HG03064 (cell line): ENCODE measurements at regions not wholly inside any gene's neighbourhood (a gene's known extent, or its start where the extent isn't known, plus 50 kb on each side); places are given as distances from the start of the nearest gene placed in this dataset.

Experiments
- ATAC-seq: cut with Tn5 transposase; IDR thresholded peaks from one replicate; pipeline ENCODE4 v1.9.1; 2021; ENCODE audit warnings: low read depth; ENCODE audit not compliant: unreplicated experiment

DNA sequence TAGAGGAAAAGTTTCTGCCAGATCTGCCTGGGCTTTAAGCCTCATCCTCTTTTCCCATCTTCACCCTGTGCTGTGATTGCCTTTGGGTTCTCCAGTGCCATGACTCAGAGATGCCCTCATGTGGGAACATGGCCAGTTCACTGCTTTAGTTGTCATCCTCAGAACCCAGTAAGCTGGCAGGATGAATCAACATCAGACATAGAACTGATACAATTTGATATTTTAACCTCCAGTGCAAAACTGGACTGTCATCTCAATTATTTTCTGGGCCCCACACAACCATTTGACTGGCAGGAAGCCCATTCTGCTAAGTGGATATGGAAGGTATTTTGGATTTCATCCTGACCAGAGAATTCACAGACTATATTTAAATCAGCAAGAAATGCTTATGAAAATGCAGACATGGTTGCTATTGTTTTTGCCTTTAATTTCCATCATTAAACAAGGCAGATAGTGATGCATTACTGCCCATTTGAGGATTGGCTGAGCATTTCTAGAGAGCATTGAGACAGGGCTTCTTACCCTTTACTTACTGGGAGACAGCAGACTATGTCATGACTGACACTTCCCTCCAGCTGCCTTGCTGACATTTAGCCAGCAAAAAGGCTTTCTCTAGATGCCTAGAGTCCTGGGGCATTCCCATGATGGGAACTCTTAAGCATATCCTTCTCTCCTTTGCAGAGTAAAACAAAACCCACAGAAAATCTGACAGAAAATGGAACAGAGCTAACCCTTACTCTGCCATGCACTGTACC lies 327.1 kb upstream of the MTNR1B start:
- no peak for ATAC-seq

DNA sequence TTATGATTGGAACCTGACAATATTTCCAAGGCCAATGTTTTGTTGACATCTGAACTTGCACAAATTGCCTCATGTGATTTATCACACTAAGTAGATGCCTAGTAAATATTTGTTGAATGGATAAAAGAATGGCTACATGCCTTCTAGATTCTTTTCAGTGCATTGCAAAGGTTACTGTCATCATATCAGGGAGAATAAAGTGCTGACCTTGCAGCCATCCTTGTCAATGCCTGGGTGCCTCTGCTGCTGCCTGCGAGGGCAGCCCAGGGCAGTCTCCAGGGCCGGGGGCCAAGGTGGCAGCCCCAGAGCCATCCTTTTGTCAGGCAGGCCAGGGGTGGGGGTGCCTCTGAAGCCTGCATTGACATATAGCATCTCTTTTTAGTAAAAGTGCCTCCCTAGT lies 325.6 kb upstream of the MTNR1B start:
- no peak for ATAC-seq

DNA sequence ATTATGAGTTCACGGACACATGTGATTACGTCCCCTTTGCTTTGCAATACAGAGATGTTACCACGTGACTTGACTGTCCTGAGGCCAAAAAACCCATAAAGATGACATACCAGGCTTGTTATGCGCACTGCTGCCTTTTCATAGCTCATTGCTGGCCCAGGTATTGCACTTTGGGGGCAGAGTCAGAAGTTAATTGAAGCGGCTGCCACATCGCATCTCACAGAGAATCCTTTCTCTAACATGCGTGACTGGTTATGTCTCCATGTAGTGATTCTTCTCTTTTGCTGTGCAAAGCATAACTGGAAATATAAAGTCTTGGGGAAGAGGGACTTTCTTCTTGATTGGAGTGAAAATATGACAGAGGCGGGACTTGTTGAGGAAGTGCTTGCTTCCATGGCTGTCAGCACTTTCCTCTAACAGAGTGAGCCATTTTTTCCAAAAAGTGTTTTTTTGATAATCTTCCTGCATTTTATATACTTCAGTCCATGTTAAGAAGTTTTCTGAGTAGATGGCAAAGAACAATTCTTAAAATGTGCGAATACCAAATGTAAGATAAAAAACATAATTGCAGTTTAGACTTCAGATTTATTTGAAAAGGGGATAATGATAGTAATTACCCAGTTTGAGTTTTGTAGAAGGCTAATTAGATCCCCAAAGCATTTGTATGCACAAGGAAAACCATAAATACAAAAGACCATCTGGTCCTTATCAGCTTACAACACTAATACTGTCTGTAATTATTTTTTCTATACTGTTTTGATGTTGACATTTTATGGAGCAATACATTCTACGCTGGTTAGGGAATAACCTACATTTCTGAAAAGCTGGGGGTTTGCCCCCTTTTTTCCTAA lies 324.6 kb upstream of the MTNR1B start:
- ATAC-seq: no peak

GRCh38 chr11:92651159-92651558 lies 318.3 kb upstream of the MTNR1B start:
- ATAC-seq: no peak

- ATAC-seq: no peak
Observed at GRCh38 chr11:92653454-92653853, 316.0 kb upstream of the MTNR1B start.

DNA sequence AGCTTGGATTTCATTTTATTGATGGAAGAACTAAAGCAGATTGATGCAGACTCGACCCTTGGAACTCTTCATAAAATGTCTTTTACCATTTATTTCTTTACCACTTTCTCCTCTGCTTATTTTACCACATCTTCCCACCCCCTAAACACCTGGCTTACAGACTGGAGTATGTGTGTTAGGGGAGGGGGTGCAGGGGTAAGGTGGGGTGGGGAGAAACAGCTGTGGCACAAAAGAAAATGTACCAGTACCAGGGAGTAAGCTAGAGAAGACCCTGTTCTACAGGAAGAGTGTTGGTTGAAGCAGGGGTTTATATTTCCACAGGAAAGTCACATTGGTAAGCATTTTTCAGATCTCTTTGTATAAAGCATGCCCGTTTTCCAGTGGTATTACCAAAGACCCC lies 312.7 kb upstream of the MTNR1B start:
- no peak for ATAC-seq

GRCh38 chr11:92657226-92657625 lies 312.2 kb upstream of the MTNR1B start:
- ATAC-seq: no peak

DNA sequence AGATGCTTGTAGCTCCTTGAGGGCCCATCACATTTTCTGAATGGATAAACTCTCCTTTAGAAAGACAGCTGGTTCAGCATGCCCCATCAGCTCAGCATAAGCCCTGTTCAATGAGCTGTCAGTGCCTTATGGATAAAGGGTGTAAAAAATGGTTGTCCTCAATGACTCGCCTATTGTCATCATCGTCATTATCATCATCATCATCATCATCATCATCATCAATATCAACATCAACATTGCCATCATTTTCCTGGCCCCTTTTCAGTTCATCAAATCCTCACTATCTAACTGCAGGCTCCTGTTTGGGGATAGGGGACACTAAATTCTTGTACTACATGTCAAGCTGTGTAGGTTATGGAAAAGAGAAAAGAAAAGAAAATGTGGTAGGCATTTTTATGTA lies 310.7 kb upstream of the MTNR1B start:
- ATAC-seq: no peak

DNA sequence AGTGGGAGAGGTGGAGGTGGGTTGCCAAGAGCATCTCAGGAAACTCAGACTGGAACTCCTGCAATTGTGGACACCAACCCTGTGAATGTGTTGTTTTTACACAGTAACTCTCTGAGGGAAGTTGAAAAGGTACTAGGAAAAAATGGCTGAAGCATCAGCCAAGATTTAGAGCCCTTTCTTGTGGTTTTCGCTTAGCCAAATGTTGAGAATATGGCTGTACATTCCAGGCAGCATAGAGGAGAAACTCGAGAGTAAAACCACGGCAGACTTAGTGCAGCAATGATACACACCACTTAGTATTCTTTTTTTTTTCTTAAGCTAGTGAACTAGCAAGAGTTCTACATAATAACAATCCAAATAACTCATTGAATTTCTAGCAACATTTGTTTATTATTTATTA lies 309.7 kb upstream of the MTNR1B start:
- no peak for ATAC-seq

DNA sequence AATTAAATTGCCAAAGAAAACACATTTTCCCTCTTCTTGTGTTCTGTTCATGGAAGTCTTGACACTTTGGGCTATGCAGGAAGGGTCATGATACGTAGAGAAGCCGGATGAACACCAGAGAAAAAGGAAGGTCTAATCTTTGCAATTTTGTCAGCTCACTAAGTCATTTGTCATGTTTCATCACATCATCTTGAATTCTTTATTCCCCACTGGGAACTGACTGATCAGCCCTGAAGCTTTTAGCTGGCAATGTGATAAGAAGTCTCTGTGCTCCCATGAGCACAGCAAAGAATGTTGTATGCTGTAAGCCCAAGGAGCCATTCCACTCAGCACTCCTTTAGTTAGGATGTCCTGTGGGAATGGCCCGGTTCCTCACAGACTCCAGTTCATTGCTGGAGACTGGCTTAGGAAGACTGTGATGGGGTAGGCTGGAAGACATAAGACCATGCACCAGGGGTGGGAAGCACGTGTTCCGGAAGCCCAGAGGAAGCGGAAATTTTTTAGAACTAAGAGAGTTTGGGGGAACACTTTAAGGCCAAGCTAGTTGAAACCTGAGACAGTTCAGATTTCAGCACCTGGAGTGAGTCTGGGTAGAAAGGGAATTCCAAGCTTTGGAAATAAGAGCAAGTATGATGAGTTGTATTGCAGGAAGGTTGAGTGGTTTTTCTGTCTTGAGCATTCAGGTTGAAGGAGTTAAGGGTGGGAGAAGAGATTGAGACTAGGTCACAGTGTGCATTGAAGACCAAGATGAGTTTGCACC lies 306.7 kb upstream of the MTNR1B start:
- ATAC-seq: no peak

GRCh38 chr11:92663539-92663938 lies 305.9 kb upstream of the MTNR1B start:
- ATAC-seq: no peak

GRCh38 chr11:92667486-92668152 lies 301.8 kb upstream of the MTNR1B start:
- no peak for ATAC-seq

- ATAC-seq: no peak
Observed at GRCh38 chr11:92670308-92670890, 299.1 kb upstream of the MTNR1B start.

- no peak for ATAC-seq
Observed at GRCh38 chr11:92671081-92671480, 298.4 kb upstream of the MTNR1B start.

DNA sequence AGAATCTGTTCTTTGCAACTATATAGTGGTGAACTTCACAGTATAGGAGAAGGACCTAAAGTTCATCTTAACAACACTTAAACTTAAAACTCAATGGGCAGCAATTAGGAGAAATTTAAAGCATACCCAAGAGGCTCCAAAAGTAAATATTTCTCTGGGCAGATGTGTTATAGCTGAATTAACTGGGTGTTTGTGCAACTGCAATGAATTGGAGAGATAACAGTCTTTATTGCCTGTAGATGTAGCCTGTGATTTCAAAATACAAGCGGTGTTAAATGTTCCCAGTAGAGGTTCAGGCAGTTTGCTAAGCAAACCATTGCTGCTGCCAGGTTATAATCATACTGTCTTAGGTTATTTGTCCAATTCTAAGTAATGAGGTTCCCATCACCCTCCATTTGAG lies 294.1 kb upstream of the MTNR1B start:
- no peak for ATAC-seq

DNA sequence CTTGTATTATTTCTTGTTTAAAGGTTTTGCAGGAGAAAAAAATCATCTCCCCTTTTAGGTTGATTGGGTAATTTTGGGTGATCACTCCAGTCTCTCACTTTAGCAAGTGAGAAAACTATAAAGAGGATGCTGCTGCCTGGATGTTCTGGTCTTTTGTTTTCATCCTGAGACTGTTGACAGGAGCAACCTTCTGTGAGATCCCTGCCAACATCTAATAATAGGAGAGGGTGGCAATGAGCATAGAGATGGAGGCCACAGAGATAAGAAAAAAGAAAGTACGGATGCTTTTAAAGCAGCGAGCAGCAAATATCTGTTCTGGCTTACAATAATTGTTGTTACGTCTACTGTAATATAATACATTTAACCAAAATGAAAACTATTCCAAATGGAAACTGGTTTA lies 293.6 kb upstream of the MTNR1B start:
- ATAC-seq: no peak

- no peak for ATAC-seq
Observed at GRCh38 chr11:92678008-92678611, 291.3 kb upstream of the MTNR1B start.

GRCh38 chr11:92681586-92681985 lies 287.9 kb upstream of the MTNR1B start:
- ATAC-seq: no peak

- ATAC-seq: no peak
Observed at GRCh38 chr11:92682136-92682535, 287.3 kb upstream of the MTNR1B start.

GRCh38 chr11:92682952-92683351 lies 286.5 kb upstream of the MTNR1B start:
- no peak for ATAC-seq
